HUDEP-2 (cell line): ENCODE measurements at regions not wholly inside any gene's neighbourhood (a gene's known extent, or its start where the extent isn't known, plus 50 kb on each side); places are given as distances from the start of the nearest gene placed in this dataset.
A peak's percentile ranks its signal among the peaks of the same experiment; 100 is the strongest.

Experiments used
- DNase-seq, 76 experiments: peaks; one replicate each; lab custom pipeline; 2025; ENCODE audit not compliant: unreplicated experiment in 76 of 76; lab: John Stamatoyannopoulos, UW

DNA sequence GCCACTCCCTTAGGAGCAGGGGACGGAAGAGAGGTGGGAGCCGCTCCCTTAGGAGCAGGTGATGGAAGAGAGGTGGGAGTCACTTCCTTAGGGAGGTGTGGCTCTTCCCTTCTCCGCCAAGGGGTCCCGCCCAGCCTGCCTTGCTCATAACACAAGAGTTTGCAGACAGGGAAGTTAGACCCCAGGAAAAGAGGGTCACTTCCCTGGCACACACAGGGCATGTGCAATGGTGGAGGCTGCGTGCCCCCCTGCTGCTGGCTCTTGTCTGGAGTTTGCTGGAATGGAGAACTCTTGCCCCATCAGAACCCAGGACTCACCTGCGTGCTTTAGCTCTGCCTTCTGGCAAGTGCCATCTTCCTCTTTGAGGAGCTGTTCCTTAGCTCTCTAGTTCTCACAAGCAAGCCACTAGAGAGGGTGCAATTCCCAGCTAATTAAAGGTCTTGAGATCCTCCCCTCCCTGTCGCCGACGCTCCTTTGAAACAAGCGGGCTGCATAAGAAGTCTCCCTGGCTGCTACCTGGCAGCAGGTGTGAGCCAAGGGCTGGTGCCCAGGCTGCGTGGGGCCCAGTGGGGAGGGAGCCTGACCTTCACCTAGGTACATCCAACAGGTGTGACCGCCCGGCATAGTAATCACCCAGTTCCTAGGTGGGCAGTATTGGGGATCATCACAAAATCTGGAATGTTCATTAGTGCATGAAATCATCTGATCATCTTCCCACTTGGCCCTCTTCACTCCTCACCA, 281.6 kb downstream of the ZNF536 start:
- DNase-seq: no peak

GRCh38 chr19:30652751-30653150, 280.6 kb downstream of the ZNF536 start:
- no peak for DNase-seq

- no peak for DNase-seq
Measured at GRCh38 chr19:30651691-30652090, 279.5 kb downstream of the ZNF536 start.

DNA sequence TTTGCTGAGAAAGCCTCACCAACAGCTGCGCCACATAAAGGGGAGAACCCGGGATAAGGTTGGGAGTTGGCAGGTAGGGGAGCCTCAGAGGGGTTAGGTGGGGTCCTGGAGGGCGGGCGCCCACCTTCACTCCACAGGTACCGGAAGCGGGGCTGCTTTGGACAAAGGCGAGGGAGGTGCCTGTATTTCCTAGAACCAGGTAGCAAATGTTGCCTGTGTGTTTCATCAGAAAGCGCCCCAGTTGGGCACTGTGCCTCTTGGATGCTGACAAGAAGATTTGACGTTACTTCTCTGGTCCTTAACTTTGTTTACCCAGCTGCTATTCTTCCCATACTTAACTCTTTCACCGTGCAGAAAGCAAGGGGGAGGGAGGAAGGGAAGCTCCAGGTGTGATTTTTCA, 278.9 kb downstream of the ZNF536 start:
- no peak for DNase-seq

GRCh38 chr19:30649934-30650614, 277.9 kb downstream of the ZNF536 start:
- peak in 25 of 76 experiments; percentile 3 to 45 (median 14) for DNase-seq

DNA sequence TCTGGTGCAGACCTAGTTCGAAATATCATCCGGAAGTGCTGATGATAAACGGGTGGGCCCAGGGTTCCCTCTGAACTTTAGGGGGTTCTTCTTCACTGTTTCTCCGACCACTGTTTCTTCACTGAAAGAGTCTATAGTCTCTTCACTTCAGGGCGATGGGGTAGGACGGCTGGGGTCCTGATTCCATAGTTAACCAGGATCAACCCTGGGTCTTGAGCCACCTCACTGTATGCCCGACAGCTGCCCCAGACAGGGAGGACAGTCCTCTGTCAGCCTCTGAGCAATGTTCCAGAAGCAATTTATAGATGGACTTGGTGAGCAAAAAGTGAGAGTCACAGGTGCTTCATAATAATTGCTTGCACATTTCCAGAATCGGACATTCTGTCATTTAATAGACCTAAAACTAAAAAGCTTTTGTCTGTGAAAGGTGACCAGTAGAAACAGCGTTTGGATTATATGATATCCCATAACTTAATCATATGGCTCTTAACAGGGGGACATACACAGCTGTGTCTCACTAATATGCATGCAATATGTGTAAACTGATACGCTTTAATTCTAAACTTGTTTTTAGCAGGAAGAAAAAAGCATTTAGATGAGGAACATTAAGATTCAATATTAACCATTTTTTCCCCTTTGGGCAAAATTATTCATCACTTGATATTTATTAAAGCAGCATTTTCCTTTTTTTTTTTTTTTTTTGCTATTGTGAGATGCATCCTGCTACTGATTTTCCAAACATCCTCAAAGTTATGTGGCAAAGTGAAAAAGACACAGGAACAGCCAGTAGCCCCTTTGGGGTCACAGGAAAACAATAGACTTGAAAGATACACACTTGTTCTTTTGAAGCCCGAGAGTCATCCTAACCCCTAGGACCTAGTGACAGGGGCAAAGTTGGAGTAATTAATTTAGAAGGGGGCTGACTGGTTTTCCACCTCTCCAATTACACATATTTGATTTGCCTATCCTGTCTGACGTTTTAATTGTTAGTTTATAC, 277.0 kb downstream of the ZNF536 start:
- DNase-seq: no peak

DNA sequence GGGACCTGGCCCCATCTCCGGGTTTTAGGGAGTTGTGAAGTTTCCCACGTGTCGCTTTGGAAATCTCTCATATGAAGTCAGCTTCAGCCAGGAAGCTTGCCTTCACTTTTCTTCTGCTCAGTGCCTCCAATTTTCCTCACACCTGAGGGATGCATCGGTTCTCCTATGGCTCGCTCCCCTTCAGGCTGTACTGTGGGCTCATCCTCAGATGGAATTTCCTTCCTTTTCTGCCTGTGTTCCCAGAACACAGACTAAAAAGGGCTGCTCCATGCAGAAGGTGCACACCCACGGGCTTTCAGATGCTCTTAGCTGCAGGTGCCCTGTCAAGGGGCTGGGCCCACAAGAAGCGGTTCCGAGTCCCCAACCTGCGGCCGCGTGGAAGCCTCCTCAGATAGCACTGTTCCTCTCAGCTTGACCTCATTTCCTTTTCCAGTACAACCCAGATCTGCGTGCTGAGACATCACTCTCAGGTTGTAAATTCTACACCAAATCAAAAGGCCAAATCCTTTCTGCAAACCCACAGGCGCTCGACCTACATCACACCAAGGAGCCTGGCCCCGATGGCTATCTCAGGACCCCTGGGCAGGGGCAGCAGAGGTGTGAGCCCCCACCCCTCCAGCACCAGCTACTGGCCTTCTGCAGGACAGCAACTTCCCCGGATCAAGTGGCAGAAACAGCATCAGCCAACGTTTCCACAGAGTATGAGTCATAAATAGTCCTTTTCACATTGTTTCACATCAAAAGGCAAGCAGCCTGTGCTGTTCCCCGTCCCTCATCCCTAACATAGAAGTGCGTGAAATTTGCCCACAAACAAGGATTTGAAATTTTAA, 275.9 kb downstream of the ZNF536 start:
- no peak for DNase-seq

- no peak for DNase-seq
Measured at GRCh38 chr19:30646806-30647205, 274.6 kb downstream of the ZNF536 start.

- DNase-seq: no peak
Measured at GRCh38 chr19:30645946-30646577, 273.9 kb downstream of the ZNF536 start.

- no peak for DNase-seq
Measured at GRCh38 chr19:30640252-30640965, 268.2 kb downstream of the ZNF536 start.

DNA sequence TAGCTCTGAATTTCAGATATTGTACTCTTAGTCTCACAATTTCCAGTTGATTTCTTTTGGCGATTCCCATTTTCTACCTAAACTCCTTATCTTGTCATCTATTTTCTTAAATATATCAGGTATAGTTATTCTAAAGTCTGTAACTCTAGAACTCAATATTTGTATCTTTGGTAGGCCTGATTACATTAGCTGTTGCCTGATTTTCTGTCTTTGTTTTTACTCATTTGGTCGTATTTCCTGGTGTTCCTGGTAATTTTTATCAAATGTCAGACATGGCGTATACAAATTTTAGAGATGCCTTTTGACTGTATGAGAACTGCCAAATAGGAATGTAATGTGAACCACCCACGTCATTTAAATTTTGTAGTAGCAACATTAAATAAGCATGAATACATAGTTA, 266.7 kb downstream of the ZNF536 start:
- DNase-seq: no peak

- no peak for DNase-seq
Measured at GRCh38 chr19:30637926-30638325, 265.7 kb downstream of the ZNF536 start.

DNA sequence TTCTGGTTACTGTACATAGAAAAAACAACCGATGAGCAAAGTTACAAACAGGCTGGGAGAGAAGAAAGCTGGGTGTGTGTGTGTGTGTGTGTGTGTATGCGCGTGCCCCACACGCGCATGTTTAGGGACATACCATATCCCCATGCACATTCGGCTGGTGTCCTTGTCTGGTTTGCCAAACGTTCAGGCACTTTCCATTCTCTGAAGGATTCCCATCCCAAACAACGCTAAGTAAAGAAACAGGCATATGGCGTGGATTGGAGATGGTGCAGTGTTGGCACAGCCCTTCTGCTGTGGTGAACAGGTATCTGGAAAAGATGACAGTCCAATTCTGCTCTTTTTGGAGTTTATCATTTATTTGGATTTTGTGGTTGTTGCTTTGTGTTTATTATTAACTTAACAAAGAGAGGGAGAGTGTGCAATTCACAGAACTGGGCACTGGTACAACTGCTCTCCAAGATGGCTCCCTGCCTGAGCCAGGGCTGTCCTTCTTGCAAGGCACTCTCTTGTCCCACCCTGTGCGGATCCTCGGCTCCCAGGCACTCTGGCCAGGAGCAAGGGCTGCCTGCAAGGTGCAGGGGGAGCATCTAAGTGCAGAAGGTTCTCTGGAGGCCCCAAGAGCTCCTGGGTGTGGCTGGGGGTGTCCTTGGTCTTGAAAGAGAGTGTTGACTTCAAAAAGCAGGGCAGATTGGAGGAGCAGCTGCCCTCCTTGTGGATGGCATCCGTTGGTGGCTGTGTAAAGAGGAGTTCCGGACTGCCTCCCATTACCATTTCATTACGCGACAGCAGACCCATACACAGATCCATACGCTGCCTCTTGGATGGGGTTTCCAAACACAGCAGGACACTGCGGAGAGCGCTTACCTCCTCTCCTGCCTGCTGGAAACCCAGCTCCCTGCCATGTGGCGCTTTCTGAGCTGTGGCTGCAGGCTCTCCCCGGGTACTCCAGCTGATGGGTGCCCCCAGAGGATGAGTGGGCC, 263.1 kb downstream of the ZNF536 start:
- no peak for DNase-seq

DNA sequence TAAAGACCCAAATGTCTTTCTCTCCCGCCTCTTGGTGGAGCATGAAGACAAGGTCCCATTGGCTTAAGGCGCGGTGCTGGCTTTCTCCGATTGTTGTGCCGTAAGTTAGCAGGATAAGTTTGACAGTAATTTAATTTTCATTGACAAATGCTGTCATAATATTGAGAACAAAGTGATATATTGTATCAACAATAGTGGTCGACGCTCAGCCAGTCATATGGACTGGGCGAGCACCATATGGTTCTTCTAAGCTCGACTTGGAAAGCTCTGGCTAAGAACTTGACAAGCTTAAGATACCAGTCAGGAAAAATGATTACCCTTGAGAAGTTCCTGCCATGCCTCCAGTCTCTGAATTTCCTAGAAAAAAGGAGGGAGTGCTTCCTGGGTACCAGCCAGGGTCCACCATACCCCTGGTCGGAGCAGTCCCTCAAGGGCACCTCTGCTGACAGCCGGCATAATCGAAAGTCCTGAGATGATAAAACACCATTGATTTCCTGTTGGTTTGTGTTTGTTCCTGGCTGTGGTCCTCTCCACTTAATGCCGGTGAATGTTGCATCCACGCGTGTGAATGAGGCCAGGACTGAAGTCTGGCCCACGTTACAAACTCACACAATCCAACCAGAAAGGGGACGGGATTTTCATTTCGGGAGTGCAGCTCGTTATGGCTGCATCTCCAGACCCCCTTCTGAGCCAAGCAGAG, 262.1 kb downstream of the ZNF536 start:
- no peak for DNase-seq

- DNase-seq: no peak
Measured at GRCh38 chr19:30631033-30631370, 258.8 kb downstream of the ZNF536 start.

DNA sequence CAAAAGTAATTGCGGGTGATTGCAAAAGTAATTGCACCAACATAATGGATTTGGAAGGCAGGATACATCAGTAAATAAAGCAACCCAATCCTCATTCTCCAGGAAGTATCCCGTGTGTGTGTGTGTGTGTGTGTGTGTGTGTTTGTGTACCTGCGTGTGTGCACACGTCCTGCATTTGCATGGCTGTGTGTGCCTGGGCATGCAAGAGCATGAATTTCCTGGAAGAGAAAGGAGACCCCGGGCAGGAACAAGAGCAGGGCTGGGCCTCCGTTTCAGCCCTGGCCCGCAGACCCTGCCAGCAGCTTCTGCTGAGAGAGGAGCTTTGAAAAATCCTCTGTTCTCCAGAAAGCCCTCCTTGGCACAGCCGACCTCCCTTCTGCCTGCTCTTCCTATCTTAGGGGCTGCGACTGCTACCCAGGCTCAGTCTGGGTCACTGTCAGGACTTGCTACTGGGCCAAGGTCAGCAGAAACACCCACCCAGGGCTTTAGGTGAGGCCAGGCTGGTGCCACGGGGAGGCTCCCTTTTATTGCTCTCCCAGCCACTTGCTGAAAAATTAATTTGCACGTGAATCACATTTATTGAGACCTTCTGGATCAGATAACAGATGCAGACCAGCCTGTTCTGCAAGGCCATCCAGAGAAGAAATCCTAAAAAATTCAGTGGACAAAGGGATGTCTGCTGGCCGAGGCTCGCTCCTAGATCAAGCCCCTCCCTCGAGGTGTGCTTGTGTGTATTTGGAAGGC, 258.3 kb downstream of the ZNF536 start:
- no peak for DNase-seq

DNA sequence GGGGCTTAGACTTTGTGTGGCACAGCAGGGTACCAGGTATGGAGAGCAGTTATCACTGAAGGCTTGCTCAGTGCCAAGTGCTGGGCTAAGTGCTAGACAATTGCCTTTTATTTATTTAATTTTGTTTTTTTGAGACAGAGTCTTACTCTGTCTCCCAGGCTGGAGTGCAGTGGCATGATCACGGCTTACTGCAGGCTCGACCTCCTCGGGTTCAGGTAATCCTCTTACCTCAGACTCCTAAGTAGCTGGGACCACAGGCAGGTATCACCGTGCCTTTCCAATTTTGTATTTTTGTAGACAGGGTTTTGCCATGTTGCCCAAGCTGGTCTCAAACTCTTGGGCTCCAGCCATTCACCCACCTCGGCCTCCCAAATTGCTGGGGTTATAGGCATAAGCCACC, 256.9 kb downstream of the ZNF536 start:
- DNase-seq: no peak
